Non-pigmented ciliary epithelial cell (primary cell): ENCODE measurements at regions not wholly inside any gene's neighbourhood (a gene's known extent, or its start where the extent isn't known, plus 50 kb on each side); places are given as distances from the start of the nearest gene placed in this dataset.
"Not testable (repeated sequence)": the region's sequence is repeated elsewhere in the genome, so short reads cannot be mapped to it uniquely, and the experiment has no call there.

ENCODE experiments used
- DNase-seq: peaks from one replicate; pipeline ENCODE4 v3.0.0-alpha.2; 2010; ENCODE audit warnings: low read depth

GRCh38 chr6:166877906-166878305 is 78.4 kb downstream of the RNASET2 start:
- no peak for DNase-seq

- no peak for DNase-seq
Observed at GRCh38 chr6:166877349-166877748, 79.0 kb downstream of the RNASET2 start.

GRCh38 chr6:166872531-166873009 is 83.8 kb downstream of the RNASET2 start:
- no peak for DNase-seq

- no peak for DNase-seq
Observed at GRCh38 chr6:166870602-166871208, 85.6 kb downstream of the RNASET2 start.

GRCh38 chr6:166866839-166867637 is 89.3 kb downstream of the RNASET2 start:
- DNase-seq: no peak

- DNase-seq: no peak
Observed at GRCh38 chr6:166864333-166864732, 92.0 kb downstream of the RNASET2 start.

- no peak for DNase-seq
Observed at GRCh38 chr6:166862978-166863530, 93.3 kb downstream of the RNASET2 start.

- DNase-seq: no peak
Observed at GRCh38 chr6:166862287-166862977, 93.9 kb downstream of the RNASET2 start.

- DNase-seq: no peak
Observed at GRCh38 chr6:166861961-166862286, 94.4 kb downstream of the RNASET2 start.

GRCh38 chr6:166861304-166861703 is 95.0 kb downstream of the RNASET2 start:
- DNase-seq: no peak

GRCh38 chr6:166860392-166860791 is 96.0 kb downstream of the RNASET2 start:
- no peak for DNase-seq

- DNase-seq: no peak
Observed at GRCh38 chr6:166855416-166855815, 100.9 kb downstream of the RNASET2 start.

GRCh38 chr6:166853371-166854325 is 102.7 kb downstream of the RNASET2 start:
- no peak for DNase-seq

GRCh38 chr6:166852451-166852975 is 103.8 kb downstream of the RNASET2 start:
- DNase-seq: no peak

- no peak for DNase-seq
Observed at GRCh38 chr6:166851911-166852310, 104.4 kb downstream of the RNASET2 start.

GRCh38 chr6:166851426-166851825 is 104.9 kb downstream of the RNASET2 start:
- DNase-seq: no peak

GRCh38 chr6:166850677-166851076 is 105.7 kb downstream of the RNASET2 start:
- no peak for DNase-seq

GRCh38 chr6:166849749-166850183 is 106.6 kb downstream of the RNASET2 start:
- DNase-seq: no peak

GRCh38 chr6:166848979-166849748 is 107.2 kb downstream of the RNASET2 start:
- no peak for DNase-seq

GRCh38 chr6:166846446-166847142 is 109.8 kb downstream of the RNASET2 start:
- DNase-seq: not testable (repeated sequence)
